Heart left ventricle (tissue), 13 donors: ENCODE measurements at regions not wholly inside any gene's neighbourhood (a gene's known extent, or its start where the extent isn't known, plus 50 kb on each side); places are given as distances from the start of the nearest gene placed in this dataset.

Experiments used
- CTCF ChIP-seq, 12 donors: fragments of 200-600 bp; sonication (generic) in 4 of 12; IDR thresholded peaks; one replicate each; pipeline versions ENCODE4 v1.5.0 to v1.8.0; 2018 to 2022; ENCODE audit warnings: antibody characterized with exemption in 12 of 12, mild to moderate bottlenecking in 5 of 12
- POLR2A ChIP-seq, 2 donors: fragments of 450-650 bp; IDR thresholded peaks; one replicate each; pipeline ENCODE4 v1.6.1; 2017; ENCODE audit warnings: antibody characterized with exemption in 2 of 2, mild to moderate bottlenecking in 2 of 2, moderate library complexity in 2 of 2
- donor health status: ischemic (EF 13 %, LVEDD 7.1; RV severe dilation, severe dysfunction).
- donor health status: DM: no; HTN: yes; CAD: no.
- donor health status: DM: no; HTN: no; CAD: no.
- donor health status: ischemic (EF 25% LVEDD 6.9; RV normal size, moderate dysfunction).
- donor health status: ischemic (EF 25% LVEDD 5.7; RV mildly dilated, moderate dysfunction).
- donor health status: ischemic (EF 35%, LVEDD 5.7; RV mildly dilated, moderate dysfunction).
- donor health status: nonischemic (EF 11% LVEDD 7.7; RV severe dilation, severe dysfunction).
- donor health status: DM: yes; HTN: yes; CAD: no.
- donor health status: PGD.
- donor health status: ischemic (EF 29% LVEDD 5.4; RV normal size, mild dysfunction).
- donor health status: nonischemic (EF 23%, LVEDD 6.1; RV moderate dilation, normal function).

- TF ChIP-seq CTCF (IDR thresholded peaks at IDR 0.05) (no peak), POLR2A (IDR thresholded peaks at IDR 0.05) (no peak)
Measured at GRCh38 chr12:83954071-83954789, 958.4 kb downstream of the SLC6A15 start.
